HCT116 (cell line): ENCODE measurements at regions not wholly inside any gene's neighbourhood (a gene's known extent, or its start where the extent isn't known, plus 50 kb on each side); places are given as distances from the start of the nearest gene placed in this dataset.

ENCODE experiments used
- CTCF ChIP-seq, 3 experiments: fragments of 200-600 bp in 1 of 3; sonication (generic) in 1 of 3; IDR thresholded peaks in 2 of 3; conservative IDR thresholded peaks in 1 of 3; 2 replicates each; pipeline ENCODE4 v1.5.1; 2012 to 2017; ENCODE audit warnings: low read depth in 2 of 3, low read length in 2 of 3, antibody characterized with exemption in 1 of 3, borderline replicate concordance in 1 of 3, control low read depth in 1 of 3, mild to moderate bottlenecking in 1 of 3, mixed read lengths in 1 of 3, mixed run types in 1 of 3, moderate library complexity in 1 of 3; ENCODE audit not compliant: insufficient read depth in 1 of 3
- POLR2A ChIP-seq: IDR thresholded peaks from 2 replicates; pipeline ENCODE4 v1.7.0; 2011; ENCODE audit warnings: borderline replicate concordance; ENCODE audit not compliant: insufficient read depth, insufficient read length; ENCODE audit errors: extremely low read depth
- SP1 ChIP-seq: IDR thresholded peaks from 2 replicates; pipeline ENCODE4 v1.6.1; 2012; ENCODE audit warnings: low read depth
- TCF7L2 ChIP-seq: IDR thresholded peaks from 2 replicates; pipeline ENCODE4 v1.7.0; 2011; ENCODE audit warnings: borderline replicate concordance, inconsistent platforms; ENCODE audit not compliant: insufficient read depth, insufficient read length; ENCODE audit errors: extremely low read depth
- ZBTB33 ChIP-seq: IDR thresholded peaks from 2 replicates; pipeline ENCODE4 v1.6.1; 2011; ENCODE audit warnings: mild to moderate bottlenecking, low read length, moderate library complexity; ENCODE audit not compliant: insufficient replicate concordance; ENCODE audit errors: extremely low read depth

GRCh38 chr22:35170716-35171697, 86.3 kb upstream of the HMGXB4 start:
- TF ChIP-seq CTCF (IDR thresholded peaks at IDR 0.05 in 2 of 3, conservative IDR thresholded peaks at IDR 0.05 in 1 of 3; ENCODE audit: borderline replicate concordance in 1 of 3, insufficient read depth in 1 of 3, low read depth in 2 of 3, low read length in 2 of 3) = no peak
- no peak for TF ChIP-seq SP1
- no peak for TF ChIP-seq POLR2A
- TF ChIP-seq ZBTB33 = no peak
- no peak for TF ChIP-seq TCF7L2
